ENCODE measurements at regions not wholly inside any gene's neighbourhood (a gene's known extent, or its start where the extent isn't known, plus 50 kb on each side); places are given as distances from the start of the nearest gene placed in this dataset.

GRCh38 chr15:81534124-81534523 is 160.1 kb upstream of the TMC3 start:
- TF ChIP-seq CTCF (IDR thresholded peaks at IDR 0.05): no peak
- ATAC-seq (no peak), FAIRE-seq (no peak), DNase-seq (no peak)
- Histone ChIP-seq H3K4me1 (peaks cover 0 to 5% (median 0%) of the 10 kb centered on the region in 3 donors), H3K27ac (no peak overlapping the region), H3K4me3 (no peak overlapping the region), H3K9me3 (no peaks in the 10 kb centered on the region), H3K27me3 (no peaks in the 10 kb centered on the region), H3K36me3 (no peaks in the 10 kb centered on the region)
- WGBS, 2 donors: 75 to 85% methylated on average over 1 of the region's 1 CpG
- intact Hi-C loops (cut with DNase I): no loop called here

- FAIRE-seq (no peak), ATAC-seq (no peak)
- 78 to 89% methylated on average over 1 of the region's 1 CpG for WGBS, 2 donors
These were observed 158.0 kb upstream of the TMC3 start for GRCh38 chr15:81532001-81532400.

GRCh38 chr15:81531109-81531592 is 157.1 kb upstream of the TMC3 start:
- H3K27me3 ChIP-seq: no peaks in the 10 kb centered on the region
- ATAC-seq (peak in 2 of 4 donors; percentile 20 to 32), FAIRE-seq (no peak), DNase-seq (no peak)
- H3K36me3 ChIP-seq: no peaks in the 10 kb centered on the region
- intact Hi-C loops (cut with DNase I): no loop called here
- H3K4me3 ChIP-seq: no peak overlapping the region
- no peaks in the 10 kb centered on the region for H3K9me3 ChIP-seq
- TF ChIP-seq CTCF (IDR thresholded peaks at IDR 0.05): no peak
- WGBS, 2 donors: 25 to 26% methylated on average over 10 of the region's 10 CpGs
- H3K4me1 ChIP-seq: peaks cover 0 to 5% (median 0%) of the 10 kb centered on the region in 3 donors
- H3K27ac ChIP-seq: no peak overlapping the region

More at GRCh38 chr15:81532001-81532400, 158.0 kb upstream of the TMC3 start:
- Histone ChIP-seq H3K4me3 (no peak overlapping the region), H3K9me3 (no peaks in the 10 kb centered on the region), H3K36me3 (no peaks in the 10 kb centered on the region), H3K27ac (no peak overlapping the region), H3K27me3 (no peaks in the 10 kb centered on the region), H3K4me1 (peaks cover 0 to 5% (median 0%) of the 10 kb centered on the region in 3 donors)
- intact Hi-C loops (cut with DNase I): no loop called here
- no peak for TF ChIP-seq CTCF (IDR thresholded peaks at IDR 0.05)
- no peak for DNase-seq

GRCh38 chr15:81530271-81530691 is 156.3 kb upstream of the TMC3 start:
- intact Hi-C loops (cut with DNase I): no loop called here

More at GRCh38 chr15:81530271-81530691, 156.3 kb upstream of the TMC3 start:
- H3K9me3 ChIP-seq: no peaks in the 10 kb centered on the region
- no peak overlapping the region for H3K4me3 ChIP-seq
- no peaks in the 10 kb centered on the region for H3K36me3 ChIP-seq
- no peak overlapping the region for H3K27ac ChIP-seq
- WGBS, 2 donors: 84 to 88% methylated on average over 3 of the region's 3 CpGs
- H3K27me3 ChIP-seq: no peaks in the 10 kb centered on the region
- TF ChIP-seq CTCF (IDR thresholded peaks at IDR 0.05): no peak
- ATAC-seq (no peak), FAIRE-seq (no peak), DNase-seq (no peak)
- H3K4me1 ChIP-seq: peaks cover 0 to 5% (median 0%) of the 10 kb centered on the region in 3 donors
